COLO668 (cell line): ENCODE measurements at regions not wholly inside any gene's neighbourhood (a gene's known extent, or its start where the extent isn't known, plus 50 kb on each side); places are given as distances from the start of the nearest gene placed in this dataset.
"Not testable (repeated sequence)": the region's sequence is repeated elsewhere in the genome, so short reads cannot be mapped to it uniquely, and the experiment has no call there.

Source experiments
- DNase-seq: peaks from one replicate; lab custom pipeline; 2025; ENCODE audit not compliant: unreplicated experiment; lab: John Stamatoyannopoulos, UW

- DNase-seq, result no peak
Observed at GRCh38 chr20:51129147-51129776, 106.4 kb upstream of the KCNG1 start.

- no peak for DNase-seq
Observed at GRCh38 chr20:51128198-51128597, 105.3 kb upstream of the KCNG1 start.

- no peak for DNase-seq
Observed at GRCh38 chr20:51127713-51128112, 104.8 kb upstream of the KCNG1 start.

GRCh38 chr20:51126337-51126736 is 103.4 kb upstream of the KCNG1 start:
- no peak for DNase-seq

GRCh38 chr20:51125780-51126179 is 102.9 kb upstream of the KCNG1 start:
- DNase-seq, result no peak

GRCh38 chr20:51125105-51125504 is 102.2 kb upstream of the KCNG1 start:
- DNase-seq, result no peak

DNA sequence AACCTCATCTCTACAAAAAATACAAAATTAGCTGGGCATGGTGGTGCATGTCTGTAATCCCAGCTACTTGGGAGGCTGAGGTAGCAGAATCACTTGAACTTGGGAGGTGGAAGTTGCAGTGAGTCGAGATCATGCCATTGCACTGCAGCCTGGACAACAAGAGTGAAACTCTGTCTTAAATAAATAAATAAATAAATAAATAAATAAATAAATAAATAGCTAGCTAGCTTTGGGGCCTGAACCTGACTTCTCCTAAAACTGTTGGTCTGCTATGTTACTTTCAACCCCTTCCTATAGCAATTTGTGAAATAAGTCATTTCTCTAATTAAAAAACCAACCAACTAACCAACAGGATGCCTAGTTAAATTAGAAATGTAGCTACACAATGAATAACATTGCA is 101.0 kb upstream of the KCNG1 start:
- not testable (repeated sequence) for DNase-seq

- DNase-seq, result no peak
Observed at GRCh38 chr20:51122931-51123658, 100.2 kb upstream of the KCNG1 start.

DNA sequence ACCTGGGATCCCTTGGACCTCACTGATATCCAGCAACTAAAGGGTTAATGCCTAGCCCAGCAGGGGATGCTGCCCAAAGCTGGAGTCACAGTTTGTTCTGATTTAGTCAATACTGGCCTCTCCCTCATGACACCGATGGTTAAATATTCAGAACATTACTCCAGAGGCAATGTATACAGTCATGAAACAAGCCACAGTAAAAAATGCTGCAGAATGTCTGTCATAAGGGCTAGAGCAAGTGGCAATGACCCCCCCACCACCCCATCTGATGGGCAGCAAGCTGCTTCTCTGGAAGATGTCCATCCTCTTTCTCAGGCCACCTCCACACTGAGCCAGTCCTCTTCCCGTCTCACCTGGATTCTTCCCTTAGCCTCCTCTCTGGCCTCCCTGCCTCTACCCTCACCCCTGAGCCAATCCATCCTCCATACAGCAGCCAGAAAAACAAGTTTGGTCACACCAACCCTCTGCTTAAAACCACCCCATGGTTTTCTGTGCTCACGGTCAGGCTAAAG is 99.0 kb upstream of the KCNG1 start:
- DNase-seq, result no peak

- DNase-seq, result no peak
Observed at GRCh38 chr20:51121272-51121671, 98.4 kb upstream of the KCNG1 start.

GRCh38 chr20:51120868-51121267 is 98.0 kb upstream of the KCNG1 start:
- DNase-seq, result no peak

- no peak for DNase-seq
Observed at GRCh38 chr20:51120438-51120837, 97.5 kb upstream of the KCNG1 start.

DNA sequence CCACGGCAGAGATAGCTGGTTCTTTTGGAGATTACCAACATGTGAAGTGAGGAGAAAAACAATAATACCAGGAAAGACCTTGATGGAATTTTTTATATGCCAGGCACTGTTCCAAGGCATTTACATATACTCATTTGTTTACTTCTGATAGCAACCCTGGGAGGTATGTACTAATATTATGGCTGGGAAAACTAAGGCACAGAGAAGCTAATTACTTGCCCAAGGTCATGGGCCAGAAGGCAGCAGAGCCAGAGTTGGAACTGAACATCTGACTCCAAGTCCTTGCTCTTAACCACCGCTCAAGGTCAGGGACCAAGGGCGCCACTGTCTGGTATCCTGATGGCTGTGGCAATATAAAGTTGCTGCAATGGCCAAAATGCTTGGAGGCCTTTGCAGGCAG is 97.0 kb upstream of the KCNG1 start:
- no peak for DNase-seq

DNA sequence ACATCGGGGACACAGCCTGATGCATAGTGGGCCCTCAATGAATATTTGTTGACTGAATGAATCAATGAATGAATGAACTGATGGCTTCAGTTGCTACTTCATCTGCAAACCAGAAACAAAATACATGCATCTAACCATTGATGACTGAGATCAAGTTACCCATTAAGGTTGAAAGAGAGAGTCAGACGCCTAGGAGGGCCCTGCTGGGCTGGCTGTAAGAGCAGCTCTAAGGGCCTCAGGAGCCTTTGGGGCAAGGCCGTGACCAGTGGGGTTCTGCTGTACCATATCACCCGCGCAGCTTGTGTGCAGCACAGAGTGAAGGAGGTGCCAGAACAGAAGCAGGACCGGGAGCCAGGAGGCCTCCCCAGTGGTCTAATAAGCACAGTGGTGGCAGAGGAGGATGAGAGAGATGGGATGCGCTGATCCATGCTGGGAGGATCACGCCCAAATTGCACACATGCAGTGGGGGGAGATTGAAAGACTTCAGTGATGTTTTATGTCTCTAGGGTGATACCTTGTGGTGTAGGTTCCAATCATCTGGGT is 96.1 kb upstream of the KCNG1 start:
- DNase-seq, result no peak

DNA sequence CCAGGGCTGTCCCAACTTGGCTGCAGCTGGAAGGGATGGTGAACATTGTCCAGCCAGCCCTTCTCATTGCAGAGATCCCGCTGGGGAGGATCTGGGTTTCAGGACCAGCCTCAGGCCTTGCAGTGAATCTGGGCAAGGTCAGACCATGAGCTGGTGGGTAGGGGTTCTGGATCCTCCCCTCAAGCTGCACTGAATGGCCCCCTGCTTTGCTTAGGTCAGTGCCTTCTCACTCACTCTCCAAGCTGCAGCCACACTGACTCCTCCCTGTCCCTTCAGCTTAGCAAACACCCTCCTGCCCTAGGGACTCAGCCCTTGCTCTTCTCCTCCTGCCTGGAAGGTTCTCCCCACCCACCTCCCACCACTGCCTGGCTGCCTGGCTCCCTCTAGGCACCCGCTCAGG is 95.3 kb upstream of the KCNG1 start:
- no peak for DNase-seq

DNA sequence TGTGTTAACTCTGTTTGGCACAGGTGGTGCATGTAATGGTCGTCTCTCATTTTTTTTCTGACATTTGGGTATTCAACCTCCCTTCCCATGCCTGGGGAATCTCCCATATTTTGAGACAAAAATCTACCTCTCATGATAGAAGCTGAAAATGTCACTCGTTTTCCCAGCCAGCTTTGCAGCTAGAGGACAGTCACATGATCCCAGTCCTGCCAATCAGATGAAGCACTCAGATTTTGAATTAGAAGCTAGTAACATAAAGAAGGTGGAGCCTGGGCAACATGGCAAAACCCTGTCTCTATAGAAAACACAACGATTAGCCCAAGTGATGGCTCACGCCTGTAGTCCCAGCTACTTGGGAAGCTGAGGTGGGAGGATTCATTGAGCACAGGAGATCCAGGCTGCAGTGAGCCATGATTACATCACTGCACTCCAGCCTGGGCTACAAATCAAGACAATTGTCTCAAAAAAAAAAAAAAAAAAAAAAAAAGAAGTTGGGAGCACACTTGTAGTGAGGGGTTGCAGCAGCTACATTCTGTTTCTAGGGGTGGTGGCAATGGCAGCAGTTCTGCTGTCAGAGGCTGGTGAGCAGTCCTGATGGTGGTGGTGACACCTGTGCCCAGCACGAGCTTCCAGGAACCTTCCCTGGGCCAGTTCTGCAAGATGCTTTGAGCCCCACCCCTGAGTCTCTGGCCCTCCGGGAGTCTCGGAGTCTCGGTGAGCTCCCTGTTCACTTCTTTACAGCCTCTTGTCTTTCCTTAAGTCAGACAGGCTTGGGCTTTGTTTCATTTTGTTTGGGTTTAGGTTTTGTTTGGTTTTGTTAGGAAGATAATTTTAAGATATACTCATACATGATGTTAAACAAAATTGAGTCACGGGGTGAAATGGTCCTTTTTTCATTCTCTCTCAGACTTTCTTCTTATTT is 94.1 kb upstream of the KCNG1 start:
- no peak for DNase-seq

DNA sequence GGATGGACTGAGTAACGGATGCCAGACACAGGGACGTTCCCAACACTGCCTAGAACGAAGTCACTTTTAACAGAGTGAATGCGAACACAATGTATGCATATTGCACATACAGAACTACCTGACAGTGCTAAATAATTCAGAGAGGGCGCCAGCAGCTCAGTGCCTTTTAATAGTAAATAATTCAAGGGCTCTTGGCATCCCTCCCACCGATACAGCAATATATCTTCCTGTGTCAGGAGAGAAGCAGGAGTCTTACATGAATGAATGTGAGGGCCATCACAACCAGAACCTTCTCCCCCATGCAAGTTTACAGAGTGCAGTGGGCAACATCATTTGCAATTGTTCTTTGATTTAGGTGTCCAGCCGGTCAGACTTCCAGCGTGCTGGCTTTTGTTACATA is 88.4 kb upstream of the KCNG1 start:
- DNase-seq, result no peak

DNA sequence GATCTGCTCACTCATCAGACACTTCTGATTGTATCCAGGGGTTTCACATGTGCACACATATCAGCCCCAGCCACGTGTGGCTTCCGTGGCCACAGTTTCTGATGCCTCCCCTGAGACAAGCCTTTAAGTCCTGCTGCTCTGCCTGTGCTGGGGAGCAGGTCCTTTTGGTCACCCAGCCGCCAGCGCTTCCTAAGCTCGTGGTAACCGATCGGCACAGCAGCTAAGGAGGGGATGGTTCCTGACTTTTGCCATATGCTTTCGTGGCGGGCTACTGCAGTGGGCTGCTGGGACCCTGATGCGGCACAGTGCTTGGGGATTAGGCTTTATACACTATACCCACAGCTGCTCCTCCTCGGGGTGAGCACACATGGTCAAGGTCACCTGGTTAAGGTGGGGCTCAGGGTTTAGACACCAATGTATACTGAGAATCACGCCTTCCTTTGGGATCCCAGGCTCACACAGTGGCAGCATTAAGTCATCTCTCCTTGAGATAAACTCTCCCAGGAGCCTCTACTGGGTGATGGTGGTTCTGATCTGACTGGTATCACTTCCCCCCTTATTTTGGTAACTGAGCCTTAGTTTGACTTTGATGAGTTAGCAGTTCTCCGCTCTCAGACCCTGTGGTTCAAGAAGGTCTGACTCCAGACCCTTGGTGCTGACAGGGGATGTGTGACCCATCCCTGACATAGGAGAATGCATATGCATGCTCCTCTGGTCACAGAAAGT is 85.9 kb upstream of the KCNG1 start:
- DNase-seq, result no peak

DNA sequence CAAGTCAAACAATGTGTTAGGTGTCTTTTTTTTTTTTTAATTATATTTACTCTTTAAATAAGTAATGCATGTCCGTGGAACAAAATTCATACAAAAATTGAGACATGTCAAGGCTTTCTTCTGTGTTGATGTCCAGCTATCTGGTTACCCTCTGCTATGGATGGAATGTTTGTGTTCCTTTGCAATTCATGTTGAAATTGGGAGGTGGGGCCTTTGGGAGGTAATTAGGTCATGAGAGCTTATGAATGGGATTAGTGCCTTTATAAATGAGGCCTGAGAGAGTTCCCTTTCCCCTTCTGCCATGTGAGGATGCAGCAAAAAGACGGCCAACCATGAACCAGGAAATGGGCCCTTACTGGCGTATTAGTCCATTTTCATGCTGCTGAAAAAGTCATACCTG is 83.1 kb upstream of the KCNG1 start:
- no peak for DNase-seq
